CD14-positive monocyte (primary cell): ENCODE measurements at regions not wholly inside any gene's neighbourhood (a gene's known extent, or its start where the extent isn't known, plus 50 kb on each side); places are given as distances from the start of the nearest gene placed in this dataset.
A peak's percentile ranks its signal among the peaks of the same experiment; 100 is the strongest.

Experiments
- DNase-seq, 3 donors: peaks; one replicate each; pipeline ENCODE4 v3.0.0-alpha.2; 2011 to 2022
- H2AFZ ChIP-seq: 2 replicates; pipeline ENCODE4 v1.6.0; 2012; ENCODE audit warnings: mild to moderate bottlenecking, low read depth, low read length, inconsistent platforms; ENCODE audit not compliant: insufficient read depth, poor library complexity, severe bottlenecking
- H3K27ac ChIP-seq, 2 donors: 1 replicate in 1 of 2; 2 replicates in 1 of 2; pipeline ENCODE4 v1.5.1; 2012 to 2013; ENCODE audit warnings: low read length in 2 of 2, control low read depth in 1 of 2, inconsistent platforms in 1 of 2, low read depth in 1 of 2, mild to moderate bottlenecking in 1 of 2
- H3K27me3 ChIP-seq, 2 donors: one replicate each; pipeline versions ENCODE4 v1.6.0 to v1.6.1; 2011 to 2013; ENCODE audit warnings: low read length in 2 of 2; ENCODE audit not compliant: control insufficient read depth in 2 of 2, insufficient read depth in 2 of 2
- H3K36me3 ChIP-seq, 2 donors: replicated peaks in 1 of 2; 1 replicate in 1 of 2; 2 replicates in 1 of 2; pipeline versions ENCODE4 v1.5.1 to v1.6.1; 2012 to 2013; ENCODE audit warnings: low read length in 2 of 2, control low read depth in 1 of 2, inconsistent platforms in 1 of 2, mild to moderate bottlenecking in 1 of 2; ENCODE audit not compliant: insufficient read depth in 2 of 2, control insufficient read depth in 1 of 2
- H3K4me1 ChIP-seq, 2 donors: 1 replicate in 1 of 2; 2 replicates in 1 of 2; pipeline versions ENCODE4 v1.5.1 to v1.6.1; 2012 to 2013; ENCODE audit warnings: low read length in 2 of 2, control low read depth in 1 of 2, inconsistent platforms in 1 of 2, mild to moderate bottlenecking in 1 of 2, moderate library complexity in 1 of 2; ENCODE audit not compliant: insufficient read depth in 2 of 2, control insufficient read depth in 1 of 2
- H3K4me2 ChIP-seq: replicated peaks from 2 replicates; pipeline ENCODE3; 2012; ENCODE audit warnings: low read length, moderate library complexity, mild to moderate bottlenecking; ENCODE audit not compliant: poor library complexity, severe bottlenecking; ENCODE audit errors: extremely low read depth
- H3K4me3 ChIP-seq, 3 experiments: fragments of 200-600 bp in 1 of 3; sonication (generic) in 1 of 3; replicated peaks in 1 of 3; 1 replicate in 2 of 3; 2 replicates in 1 of 3; pipeline ENCODE4 v1.5.1; 2011 to 2013; ENCODE audit warnings: low read length in 3 of 3, mild to moderate bottlenecking in 3 of 3, control low read depth in 2 of 3, low read depth in 2 of 3, inconsistent platforms in 1 of 3, moderate library complexity in 1 of 3
- H3K79me2 ChIP-seq: 2 replicates; pipeline ENCODE4 v1.6.0; 2012; ENCODE audit warnings: mild to moderate bottlenecking, control low read depth, inconsistent platforms, low read length, moderate library complexity; ENCODE audit not compliant: insufficient read depth
- H3K9ac ChIP-seq: 2 replicates; pipeline ENCODE4 v1.6.0; 2017; ENCODE audit warnings: low read length, mild to moderate bottlenecking; ENCODE audit not compliant: insufficient read depth, poor library complexity, severe bottlenecking
- H3K9me3 ChIP-seq, 2 donors: replicated peaks in 1 of 2; 1 replicate in 1 of 2; 2 replicates in 1 of 2; pipeline versions ENCODE4 v1.5.1 to v1.6.1; 2012 to 2013; ENCODE audit warnings: low read length in 2 of 2, control low read depth in 1 of 2; ENCODE audit not compliant: control insufficient read depth in 1 of 2, insufficient read depth in 1 of 2
- H4K20me1 ChIP-seq: 2 replicates; pipeline ENCODE4 v1.6.0; 2012; ENCODE audit warnings: mild to moderate bottlenecking, low read length, control low read depth, moderate library complexity; ENCODE audit not compliant: insufficient read depth
- H3K27ac Mint-ChIP-seq, 7 donors: one replicate each; pipeline ENCODE4 v1.8.0; 2020; ENCODE audit warnings: mild to moderate bottlenecking in 7 of 7, mixed read lengths in 7 of 7, moderate library complexity in 6 of 7, inconsistent platforms in 2 of 7
- H3K27me3 Mint-ChIP-seq, 3 donors: one replicate each; pipeline ENCODE4 v1.8.0; 2021 to 2022; ENCODE audit warnings: low read depth in 3 of 3, mild to moderate bottlenecking in 3 of 3, mixed read lengths in 3 of 3, moderate library complexity in 3 of 3, inconsistent platforms in 1 of 3
- H3K36me3 Mint-ChIP-seq, 2 donors: one replicate each; pipeline ENCODE4 v1.8.0; 2020; ENCODE audit warnings: mixed read lengths in 2 of 2, inconsistent platforms in 1 of 2, mild to moderate bottlenecking in 1 of 2
- H3K4me1 Mint-ChIP-seq: one replicate; pipeline ENCODE4 v1.8.0; 2020; ENCODE audit warnings: mild to moderate bottlenecking, mixed read lengths
- H3K4me3 Mint-ChIP-seq, 2 donors: one replicate each; pipeline ENCODE4 v1.8.0; 2020; ENCODE audit warnings: mild to moderate bottlenecking in 2 of 2, mixed read lengths in 2 of 2, moderate library complexity in 1 of 2
- H3K9me3 Mint-ChIP-seq, 7 donors: one replicate each; pipeline ENCODE4 v1.8.0; 2020 to 2022; ENCODE audit warnings: mixed read lengths in 7 of 7, mild to moderate bottlenecking in 6 of 7, moderate library complexity in 6 of 7, inconsistent platforms in 2 of 7
- CTCF ChIP-seq: fragments of 200-600 bp; IDR thresholded peaks from one replicate; pipeline ENCODE4 v1.8.0; 2022; ENCODE audit warnings: antibody characterized with exemption, mild to moderate bottlenecking
- WGBS: methylation state at CpG from one replicate; pipeline ENCODE4 v1.1.5; 2013; ENCODE audit warnings: missing lambda C conversion rate; ENCODE audit not compliant: insufficient coverage; 5-methylcytosine and 5-hydroxymethylcytosine counted together
- intact Hi-C, 2 donors: fragments of 100-400 bp; cut with micrococcal nuclease; formaldehyde crosslinking; loops; one replicate each; pipeline versions ENCODE4 v1.15.0 to v1.15.1; 2023

GRCh38 chr3:147615035-147615434, 205.9 kb downstream of the ZIC1 start:
- H4K20me1 ChIP-seq, result no peaks in the 10 kb centered on the region
- Mint-ChIP-seq H3K4me3 (no peak overlapping the region), H3K27me3 (no peaks in the 10 kb centered on the region), H3K9me3 (no peaks in the 10 kb centered on the region), H3K4me1 (peaks cover 5% of the 10 kb centered on the region), H3K27ac (no peak overlapping the region), H3K36me3 (no peaks in the 10 kb centered on the region)
- no peaks in the 10 kb centered on the region for H3K9me3 ChIP-seq
- intact Hi-C loops, result no loop called here
- no peaks in the 10 kb centered on the region for H3K27me3 ChIP-seq
- H3K9ac ChIP-seq, result no peak overlapping the region
- H2AFZ ChIP-seq, result no peak overlapping the region
- no peak overlapping the region for H3K4me2 ChIP-seq
- H3K36me3 ChIP-seq, result no peaks in the 10 kb centered on the region
- no peaks in the 10 kb centered on the region for H3K4me1 ChIP-seq
- no peak for DNase-seq
- no peaks in the 10 kb centered on the region for H3K79me2 ChIP-seq
- no peak for TF ChIP-seq CTCF
- H3K4me3 ChIP-seq, result no peak overlapping the region
- WGBS, result no CpG with 5 or more reads among the region's 4 CpGs
- no peak overlapping the region for H3K27ac ChIP-seq

- H3K9me3 ChIP-seq, result no peaks in the 10 kb centered on the region
- intact Hi-C loops, result no loop called here
- H2AFZ ChIP-seq, result no peak overlapping the region
- no peak overlapping the region for H3K4me3 Mint-ChIP-seq
- H3K4me1 Mint-ChIP-seq, result peaks cover 5% of the 10 kb centered on the region
- no peaks in the 10 kb centered on the region for H3K4me1 ChIP-seq
- peak; percentile 32 for TF ChIP-seq CTCF
- H3K4me3 ChIP-seq, result no peak overlapping the region
- H4K20me1 ChIP-seq, result no peaks in the 10 kb centered on the region
- H3K79me2 ChIP-seq, result no peaks in the 10 kb centered on the region
- no peaks in the 10 kb centered on the region for H3K27me3 ChIP-seq
- H3K9ac ChIP-seq, result no peak overlapping the region
- H3K9me3 Mint-ChIP-seq, result no peaks in the 10 kb centered on the region
- no peak overlapping the region for H3K27ac ChIP-seq
- no peaks in the 10 kb centered on the region for H3K36me3 ChIP-seq
- H3K4me2 ChIP-seq, result no peak overlapping the region
- H3K27ac Mint-ChIP-seq, result no peak overlapping the region
- no CpG with 5 or more reads among the region's 2 CpGs for WGBS
- no peak for DNase-seq
- H3K27me3 Mint-ChIP-seq, result no peaks in the 10 kb centered on the region
- H3K36me3 Mint-ChIP-seq, result no peaks in the 10 kb centered on the region
Measured at GRCh38 chr3:147616998-147617619, 207.9 kb downstream of the ZIC1 start.
